ENCODE measurements at regions not wholly inside any gene's neighbourhood (a gene's known extent, or its start where the extent isn't known, plus 50 kb on each side); places are given as distances from the start of the nearest gene placed in this dataset.

GRCh38 chrX:65846974-65847373, 179.5 kb downstream of the MSN start:
- no peak overlapping the region for H3K27ac ChIP-seq
- no peaks in the 10 kb centered on the region for H3K27me3 Mint-ChIP-seq (ENCODE audit: insufficient read depth, low read depth)
- no peaks in the 10 kb centered on the region for H4K20me1 ChIP-seq (ENCODE audit: low read depth)
- H3K9me3 ChIP-seq (ENCODE audit: low read depth), result no peaks in the 10 kb centered on the region
- H3K36me3 Mint-ChIP-seq, result no peaks in the 10 kb centered on the region
- no peak overlapping the region for H3K27ac Mint-ChIP-seq
- H3K36me3 ChIP-seq, result no peaks in the 10 kb centered on the region
- H3K79me2 ChIP-seq (ENCODE audit: low read depth), result no peaks in the 10 kb centered on the region
- H2AFZ ChIP-seq (replicated peaks), result no peak overlapping the region
- H3K9ac ChIP-seq, result no peak overlapping the region
- H3K4me1 ChIP-seq, result no peaks in the 10 kb centered on the region
- TF ChIP-seq EZH2 (IDR thresholded peaks at IDR 0.05) (no peak), EZH2phosphoT487 (IDR thresholded peaks at IDR 0.05) (no peak), CTCF (IDR thresholded peaks at IDR 0.05) (no peak)
- H3K4me1 Mint-ChIP-seq, result no peaks in the 10 kb centered on the region
- no peak overlapping the region for H3K4me3 ChIP-seq
- no peaks in the 10 kb centered on the region for H3K27me3 ChIP-seq
- no peak for DNase-seq (ENCODE audit: low spot score)
- no peaks in the 10 kb centered on the region for H3F3A ChIP-seq (ENCODE audit: low read depth)
- H3K9me3 Mint-ChIP-seq, result no peaks in the 10 kb centered on the region
- H3K4me2 ChIP-seq, result no peak overlapping the region
- no peak overlapping the region for H3K4me3 Mint-ChIP-seq

GRCh38 chrX:65841263-65841662, 173.8 kb downstream of the MSN start:
- Histone ChIP-seq H3K9me3 (ENCODE audit: low read depth) (no peaks in the 10 kb centered on the region), H3K4me1 (no peaks in the 10 kb centered on the region), H3K36me3 (no peaks in the 10 kb centered on the region), H3F3A (ENCODE audit: low read depth) (no peaks in the 10 kb centered on the region), H3K27ac (no peak overlapping the region), H3K4me3 (no peak overlapping the region), H3K9ac (no peak overlapping the region), H3K79me2 (ENCODE audit: low read depth) (no peaks in the 10 kb centered on the region), H4K20me1 (ENCODE audit: low read depth) (no peaks in the 10 kb centered on the region), H3K27me3 (no peaks in the 10 kb centered on the region), H3K4me2 (no peak overlapping the region), H2AFZ (replicated peaks) (no peak overlapping the region)
- no peak overlapping the region for H3K27ac Mint-ChIP-seq
- no peak for TF ChIP-seq EZH2phosphoT487 (IDR thresholded peaks at IDR 0.05)
- TF ChIP-seq EZH2 (IDR thresholded peaks at IDR 0.05), result no peak
- no peak for TF ChIP-seq CTCF (IDR thresholded peaks at IDR 0.05)
- H3K36me3 Mint-ChIP-seq, result no peaks in the 10 kb centered on the region
- no peak for DNase-seq (ENCODE audit: low spot score)
- H3K4me3 Mint-ChIP-seq, result no peak overlapping the region
- no peaks in the 10 kb centered on the region for H3K4me1 Mint-ChIP-seq
- peaks cover 2% of the 10 kb centered on the region for H3K27me3 Mint-ChIP-seq (ENCODE audit: insufficient read depth, low read depth)
- peaks cover 2% of the 10 kb centered on the region for H3K9me3 Mint-ChIP-seq

GRCh38 chrX:65838674-65839073, 171.2 kb downstream of the MSN start:
- Mint-ChIP-seq H3K4me1 (no peaks in the 10 kb centered on the region), H3K27ac (no peak overlapping the region), H3K4me3 (no peak overlapping the region), H3K9me3 (peaks cover 2% of the 10 kb centered on the region), H3K27me3 (ENCODE audit: insufficient read depth, low read depth) (peaks cover 2% of the 10 kb centered on the region), H3K36me3 (no peaks in the 10 kb centered on the region)
- Histone ChIP-seq H2AFZ (replicated peaks) (no peak overlapping the region), H3K9ac (no peak overlapping the region), H3F3A (ENCODE audit: low read depth) (no peaks in the 10 kb centered on the region), H3K27ac (no peak overlapping the region), H3K4me1 (no peaks in the 10 kb centered on the region), H3K79me2 (ENCODE audit: low read depth) (no peaks in the 10 kb centered on the region), H3K27me3 (no peaks in the 10 kb centered on the region), H3K36me3 (no peaks in the 10 kb centered on the region), H3K9me3 (ENCODE audit: low read depth) (no peaks in the 10 kb centered on the region), H3K4me3 (no peak overlapping the region), H3K4me2 (no peak overlapping the region), H4K20me1 (ENCODE audit: low read depth) (no peaks in the 10 kb centered on the region)
- TF ChIP-seq CTCF (IDR thresholded peaks at IDR 0.05) (no peak), EZH2phosphoT487 (IDR thresholded peaks at IDR 0.05) (no peak), EZH2 (IDR thresholded peaks at IDR 0.05) (no peak)
- DNase-seq (ENCODE audit: low spot score), result no peak

Data from neural progenitor cell (in vitro differentiated cells).